Gastrocnemius medialis (tissue), 4 donors: ENCODE measurements at regions not wholly inside any gene's neighbourhood (a gene's known extent, or its start where the extent isn't known, plus 50 kb on each side); places are given as distances from the start of the nearest gene placed in this dataset.

Experiments
- CTCF ChIP-seq, 5 experiments: fragments of 450-650 bp in 3 of 5; fragments of 200-600 bp in 2 of 5; sonication (generic) in 2 of 5; IDR thresholded peaks in 4 of 5; conservative IDR thresholded peaks in 1 of 5; 1 replicate in 4 of 5; 2 replicates in 1 of 5; pipeline ENCODE4 v1.5.1; 2016 to 2019; ENCODE audit warnings: antibody characterized with exemption in 5 of 5, mild to moderate bottlenecking in 3 of 5, moderate library complexity in 3 of 5
- POLR2A ChIP-seq, 2 donors: fragments of 450-650 bp; IDR thresholded peaks; one replicate each; pipeline ENCODE4 v1.6.1; 2017; ENCODE audit warnings: antibody characterized with exemption in 2 of 2, mild to moderate bottlenecking in 2 of 2, moderate library complexity in 2 of 2

GRCh38 chr13:54980651-54981050 lies 1952.0 kb downstream of the OLFM4 start:
- TF ChIP-seq CTCF (IDR thresholded peaks at IDR 0.05 in 4 of 5, conservative IDR thresholded peaks at IDR 0.05 in 1 of 5), result no peak
- TF ChIP-seq POLR2A (IDR thresholded peaks at IDR 0.05), result no peak
